ENCODE measurements at regions not wholly inside any gene's neighbourhood (a gene's known extent, or its start where the extent isn't known, plus 50 kb on each side); places are given as distances from the start of the nearest gene placed in this dataset.

- no peak for DNase-seq (ENCODE audit: low spot score)
- in situ Hi-C loops (cut with MboI; ENCODE audit: low sequenced_read_pairs, unreplicated experiment) = no loop called here
- TF ChIP-seq CTCF (IDR thresholded peaks at IDR 0.05; ENCODE audit: borderline replicate concordance, control extremely low read depth, extremely low read depth, insufficient read depth, missing control alignments) = no peak
Observed at GRCh38 chr11:70761094-70761907, 363.0 kb downstream of the CTTN start.

DNA sequence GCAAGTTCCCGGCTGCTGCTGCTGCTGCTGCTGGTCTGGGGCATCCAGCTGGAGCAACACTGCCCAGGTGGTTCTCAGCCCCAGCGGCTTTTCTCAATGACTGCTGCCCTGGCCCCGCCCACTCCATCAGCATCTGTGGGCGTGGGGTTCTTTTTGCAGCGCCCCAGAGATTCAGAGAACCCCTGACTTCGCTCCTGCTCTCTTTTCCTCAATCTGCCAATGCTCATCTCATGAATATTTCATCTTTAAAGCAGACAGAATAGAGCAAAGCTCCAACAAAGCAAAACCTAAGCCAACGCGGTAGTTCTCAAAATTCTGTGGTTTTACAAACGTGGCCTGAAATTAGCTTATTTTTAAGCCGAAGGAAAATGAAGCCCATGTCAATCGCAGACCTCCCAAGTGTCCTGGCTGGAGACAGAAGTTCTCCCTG is 363.6 kb downstream of the CTTN start:
- no peak for DNase-seq (ENCODE audit: low spot score)
- TF ChIP-seq CTCF (IDR thresholded peaks at IDR 0.05; ENCODE audit: borderline replicate concordance, control extremely low read depth, extremely low read depth, insufficient read depth, missing control alignments) = no peak
- in situ Hi-C loops (cut with MboI; ENCODE audit: low sequenced_read_pairs, unreplicated experiment) = no loop called here

- no peak for DNase-seq (ENCODE audit: low spot score)
- no peak for TF ChIP-seq CTCF (IDR thresholded peaks at IDR 0.05; ENCODE audit: borderline replicate concordance, control extremely low read depth, extremely low read depth, insufficient read depth, missing control alignments)
- in situ Hi-C loops (cut with MboI; ENCODE audit: low sequenced_read_pairs, unreplicated experiment) = no loop called here
Observed at GRCh38 chr11:70762810-70763209, 364.5 kb downstream of the CTTN start.

DNA sequence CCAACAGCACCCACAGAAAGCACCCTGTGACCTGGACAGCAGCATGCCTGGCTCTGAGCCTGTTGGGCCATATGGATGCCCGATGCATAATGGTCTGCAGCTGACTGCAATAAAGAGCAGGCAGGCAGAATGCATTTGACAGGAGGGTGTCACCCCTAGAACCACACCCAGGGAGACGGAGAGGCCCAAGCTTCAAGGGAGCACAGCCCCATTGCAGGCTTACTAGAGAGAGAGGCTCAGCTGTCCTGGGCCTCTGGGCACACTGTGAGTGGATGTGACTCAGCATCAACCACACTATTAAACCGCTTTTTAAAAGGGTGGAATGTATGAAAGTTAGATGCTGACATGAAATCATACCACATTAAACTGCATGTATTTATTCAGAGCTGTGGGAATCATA is 365.3 kb downstream of the CTTN start:
- in situ Hi-C loops (cut with MboI; ENCODE audit: low sequenced_read_pairs, unreplicated experiment) = no loop called here
- TF ChIP-seq CTCF (IDR thresholded peaks at IDR 0.05; ENCODE audit: borderline replicate concordance, control extremely low read depth, extremely low read depth, insufficient read depth, missing control alignments) = no peak

DNA sequence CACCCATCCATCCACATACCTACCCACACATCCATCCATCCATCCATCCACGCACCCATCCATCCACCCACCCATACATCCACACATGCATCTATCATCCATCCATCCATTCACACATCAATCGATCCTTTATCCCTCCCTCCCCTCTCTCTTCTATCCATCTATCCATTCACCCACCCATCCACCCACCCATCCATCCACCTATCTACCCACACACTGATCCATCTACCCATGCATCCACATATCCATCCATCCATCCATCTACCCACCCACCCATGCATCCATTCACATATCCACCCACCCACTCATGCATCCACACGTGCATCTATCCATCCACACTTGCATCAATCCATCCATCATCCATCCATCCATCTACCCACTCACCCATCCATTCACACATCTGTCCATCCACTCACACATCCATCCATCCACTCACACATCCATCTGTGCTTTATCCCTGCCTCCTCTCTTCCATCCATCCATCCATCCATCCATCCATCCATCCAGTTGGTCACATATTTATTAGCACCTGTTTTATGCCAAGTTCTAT is 366.1 kb downstream of the CTTN start:
- no peak for TF ChIP-seq CTCF (IDR thresholded peaks at IDR 0.05; ENCODE audit: borderline replicate concordance, control extremely low read depth, extremely low read depth, insufficient read depth, missing control alignments)
- in situ Hi-C loops (cut with MboI; ENCODE audit: low sequenced_read_pairs, unreplicated experiment) = no loop called here
- no peak for DNase-seq (ENCODE audit: low spot score)

More for the DNA sequence above, 365.3 kb downstream of the CTTN start:
- DNase-seq (ENCODE audit: low spot score) = no peak

- in situ Hi-C loops (cut with MboI; ENCODE audit: low sequenced_read_pairs, unreplicated experiment) = no loop called here
- DNase-seq (ENCODE audit: low spot score) = no peak
- TF ChIP-seq CTCF (IDR thresholded peaks at IDR 0.05; ENCODE audit: borderline replicate concordance, control extremely low read depth, extremely low read depth, insufficient read depth, missing control alignments) = no peak
Observed at GRCh38 chr11:70766901-70767300, 368.6 kb downstream of the CTTN start.
